ENCODE measurements at regions not wholly inside any gene's neighbourhood (a gene's known extent, or its start where the extent isn't known, plus 50 kb on each side); places are given as distances from the start of the nearest gene placed in this dataset.

- Histone ChIP-seq H2AK5ac (ENCODE audit: low read depth, low read length) (peak overlapping the region; percentile 100), H3K4ac (ENCODE audit: low read depth, low read length) (peak overlapping the region; percentile 100), H4K91ac (ENCODE audit: insufficient read depth, low read depth, low read length) (peak overlapping the region; percentile 100), H4K8ac (ENCODE audit: low read depth in 2 of 2, low read length in 2 of 2) (peak overlapping the region; percentile 95 to 96), H3K4me1 (ENCODE audit: control insufficient read depth, insufficient read depth, low read length) (peaks cover 26% of the 10 kb centered on the region), H3K36me3 (ENCODE audit: control insufficient read depth, insufficient read depth, low read length) (no peaks in the 10 kb centered on the region), H3K9ac (ENCODE audit: low read depth, low read length) (peak overlapping the region; percentile 92), H4K5ac (ENCODE audit: low read depth, low read length) (peak overlapping the region; percentile 95), H4K20me1 (ENCODE audit: insufficient read depth, low read length) (no peaks in the 10 kb centered on the region), H3K27ac (ENCODE audit: insufficient read depth, low read length) (peak overlapping the region; percentile 98), H3K4me3 (ENCODE audit: insufficient read depth, low read depth, low read length) (peak overlapping the region; percentile 14; the same call in 1 of the 2 replicates), H2AFZ (replicated peaks; ENCODE audit: low read length, poor library complexity) (peak overlapping the region; percentile 59), H3K14ac (replicated peaks; ENCODE audit: low read depth, low read length) (peak overlapping the region; percentile 100), H3K23ac (ENCODE audit: low read depth, low read length) (peak overlapping the region; percentile 100), H3K9me1 (ENCODE audit: insufficient read depth, low read length) (peaks cover 10% of the 10 kb centered on the region), H3K56ac (ENCODE audit: extremely low read depth, insufficient read depth, low read length) (peak overlapping the region; percentile 100), H2AK9ac (replicated peaks; ENCODE audit: low read depth, low read length, poor library complexity) (peak overlapping the region; percentile 86), H2BK20ac (ENCODE audit: low read depth, low read length) (peak overlapping the region; percentile 99), H3K79me1 (ENCODE audit: low read depth in 1 of 2, low read length in 2 of 2) (peaks cover 15 to 36% of the 10 kb centered on the region in 2 experiments), H3K4me2 (ENCODE audit: low read depth, low read length) (peak overlapping the region; percentile 80), H2BK15ac (ENCODE audit: low read depth, low read length) (peak overlapping the region; percentile 98), H3K9me3 (ENCODE audit: control insufficient read depth, insufficient read depth, low read length) (no peaks in the 10 kb centered on the region), H3K18ac (ENCODE audit: low read depth, low read length) (peak overlapping the region; percentile 98), H2BK120ac (ENCODE audit: low read depth, low read length) (peak overlapping the region; percentile 99), H2BK5ac (ENCODE audit: low read depth, low read length, poor library complexity, severe bottlenecking) (peak overlapping the region; percentile 100), H3K27me3 (ENCODE audit: control insufficient read depth, insufficient read depth, low read length) (no peaks in the 10 kb centered on the region)
- ChIA-PET CTCF (interaction anchor here (0.8 to 2.5 kb wide), 5 partner anchors 60 to 102 kb away, joined by 3 to 10 read pairs (median 6); partner anchors contain the start of gene COL1A2), POLR2A (ENCODE audit: unreplicated experiment) (interaction anchor here (0.5 to 8.1 kb wide), 8 partner anchors 47 to 132 kb away, joined by 3 to 163 read pairs (median 9); partner anchors contain the start of gene COL1A2)
- in situ Hi-C loops (cut with MboI; ENCODE audit: low sequenced_read_pairs) (no loop called here), dilution Hi-C loops (cut with HindIII; ENCODE audit: low sequenced_read_pairs, unreplicated experiment) (no loop called here), intact Hi-C loops (cut with micrococcal nuclease) (loop anchor here (1.0 kb wide), 2 partner anchors 74 to 93 kb away; partner anchors contain the start of gene COL1A2)
- DNase-seq (peak; percentile 98), ATAC-seq (ENCODE audit: low read depth) (peak; percentile 80)
- no TSS peak for BruUV-seq (replicated peaks)
- WGBS, 2 experiments (ENCODE audit: extremely low coverage in 2 of 2, insufficient read length in 1 of 2) = 5% methylated on average over 3 of the region's 6 CpGs; no CpG with 5 or more reads in 1 of the 2 experiments
- TF ChIP-seq BHLHE40 (IDR thresholded peaks at IDR 0.05; ENCODE audit: low read depth, low read length) (peak; percentile 79), SMC3 (IDR thresholded peaks at IDR 0.05; ENCODE audit: low read depth, low read length) (no peak), MAFK (IDR thresholded peaks at IDR 0.05; ENCODE audit: low read depth, low read length) (peak; percentile 73), USF2 (IDR thresholded peaks at IDR 0.05; ENCODE audit: low read depth, low read length) (no peak), ELK1 (IDR thresholded peaks at IDR 0.05; ENCODE audit: borderline replicate concordance, low read depth, low read length) (no peak), FOS (IDR thresholded peaks at IDR 0.05; ENCODE audit: low read depth, low read length) (peak; percentile 97), NFE2L2 (IDR thresholded peaks at IDR 0.05; ENCODE audit: low read depth, low read length) (peak; percentile 80), CEBPB (IDR thresholded peaks at IDR 0.05; ENCODE audit: low read depth, low read length) (no peak), CTCF (conservative IDR thresholded peaks at IDR 0.05; ENCODE audit: low read depth, low read length) (0 out of 2 replicates have a peak, but pooled peaks have one; percentile 26), RAD21 (IDR thresholded peaks at IDR 0.05; ENCODE audit: low read length) (peak; percentile 42), RFX5 (IDR thresholded peaks at IDR 0.05; ENCODE audit: low read depth, low read length) (no peak), MAZ (IDR thresholded peaks at IDR 0.05; ENCODE audit: borderline replicate concordance, low read depth, low read length) (peak; percentile 85), MXI1 (IDR thresholded peaks at IDR 0.05; ENCODE audit: borderline replicate concordance, low read depth, low read length) (no peak), RCOR1 (IDR thresholded peaks at IDR 0.05; ENCODE audit: insufficient replicate concordance, low read length) (no peak)
Observed at GRCh38 chr7:94301024-94301586, 93.6 kb upstream of the COL1A2 start.

Data from IMR-90 (cell line).